Liver (tissue), 8 donors: ENCODE measurements at regions not wholly inside any gene's neighbourhood (a gene's known extent, or its start where the extent isn't known, plus 50 kb on each side); places are given as distances from the start of the nearest gene placed in this dataset.

Experiments used
- DNase-seq: peaks from one replicate; pipeline ENCODE4 v3.0.0-alpha.2; 2017; ENCODE audit warnings: low spot score
- H3K27ac ChIP-seq, 2 donors: one replicate each; pipeline ENCODE4 v1.7.0; 2013; ENCODE audit warnings: inconsistent platforms in 2 of 2, low read length in 2 of 2, control low read depth in 1 of 2, low read depth in 1 of 2, mild to moderate bottlenecking in 1 of 2
- H3K27me3 ChIP-seq, 4 donors: one replicate each; pipeline versions ENCODE4 v1.6.1 to v1.7.0; 2013; ENCODE audit warnings: low read length in 3 of 4, inconsistent platforms in 1 of 4, mild to moderate bottlenecking in 1 of 4, moderate library complexity in 1 of 4; ENCODE audit not compliant: control insufficient read depth in 4 of 4, insufficient read depth in 4 of 4
- H3K36me3 ChIP-seq, 4 donors: one replicate each; pipeline versions ENCODE4 v1.6.1 to v1.7.0; 2013; ENCODE audit warnings: low read length in 3 of 4, mild to moderate bottlenecking in 3 of 4, low read depth in 1 of 4, moderate library complexity in 1 of 4; ENCODE audit not compliant: control insufficient read depth in 4 of 4, insufficient read depth in 3 of 4
- H3K4me1 ChIP-seq, 4 donors: one replicate each; pipeline versions ENCODE4 v1.6.1 to v1.7.0; 2013; ENCODE audit warnings: low read length in 3 of 4, mild to moderate bottlenecking in 3 of 4, moderate library complexity in 1 of 4; ENCODE audit not compliant: control insufficient read depth in 4 of 4, insufficient read depth in 4 of 4
- H3K4me3 ChIP-seq, 3 donors: one replicate each; pipeline versions ENCODE4 v1.6.1 to v1.7.0; 2013; ENCODE audit warnings: low read length in 3 of 3, control low read depth in 1 of 3, low read depth in 1 of 3, mild to moderate bottlenecking in 1 of 3
- H3K9ac ChIP-seq, 2 donors: one replicate each; pipeline ENCODE4 v1.7.0; 2013; ENCODE audit warnings: low read length in 2 of 2, mild to moderate bottlenecking in 2 of 2, moderate library complexity in 2 of 2, control low read depth in 1 of 2, low read depth in 1 of 2
- H3K9me3 ChIP-seq, 4 donors: one replicate each; pipeline versions ENCODE4 v1.6.1 to v1.7.0; 2013; ENCODE audit warnings: low read length in 3 of 4; ENCODE audit not compliant: control insufficient read depth in 4 of 4
- ATF3 ChIP-seq: IDR thresholded peaks from 2 replicates; pipeline ENCODE4 v1.6.1; 2016; ENCODE audit warnings: antibody characterized with exemption
- CTCF ChIP-seq: fragments of 150-350 bp; IDR thresholded peaks from 2 replicates; pipeline ENCODE4 v1.5.1; 2017; ENCODE audit warnings: improper control_type of control experiment, low read depth, low read length; ENCODE audit not compliant: missing input control
- EGR1 ChIP-seq, 2 donors: IDR thresholded peaks; 2 replicates each; pipeline ENCODE4 v1.6.1; 2016 to 2018; ENCODE audit warnings: antibody characterized with exemption in 2 of 2, low read depth in 2 of 2
- FOXA1 ChIP-seq: IDR thresholded peaks from 2 replicates; pipeline ENCODE4 v1.6.1; 2016; ENCODE audit warnings: antibody characterized with exemption
- FOXA2 ChIP-seq: IDR thresholded peaks from 2 replicates; pipeline ENCODE4 v1.6.1; 2016; ENCODE audit warnings: antibody characterized with exemption
- GABPA ChIP-seq, 2 donors: IDR thresholded peaks in 1 of 2; conservative IDR thresholded peaks in 1 of 2; 2 replicates each; pipeline ENCODE4 v1.6.1; 2016; ENCODE audit warnings: antibody characterized with exemption in 2 of 2, mild to moderate bottlenecking in 1 of 2, moderate library complexity in 1 of 2
- HNF4A ChIP-seq, 2 donors: conservative IDR thresholded peaks; 2 replicates each; pipeline ENCODE4 v1.6.1; 2016; ENCODE audit warnings: antibody characterized with exemption in 2 of 2, mild to moderate bottlenecking in 2 of 2
- HNF4G ChIP-seq: IDR thresholded peaks from 2 replicates; pipeline ENCODE4 v1.6.1; 2016; ENCODE audit warnings: antibody characterized with exemption
- JUND ChIP-seq, 2 donors: IDR thresholded peaks; 2 replicates each; pipeline ENCODE4 v1.6.1; 2016; ENCODE audit warnings: antibody characterized with exemption in 2 of 2
- MAX ChIP-seq: IDR thresholded peaks from 2 replicates; pipeline ENCODE4 v1.6.1; 2016; ENCODE audit warnings: antibody characterized with exemption
- NR2F2 ChIP-seq: IDR thresholded peaks from 2 replicates; pipeline ENCODE4 v1.6.1; 2016; ENCODE audit warnings: antibody characterized with exemption
- RAD21 ChIP-seq, 2 donors: IDR thresholded peaks; 2 replicates each; pipeline ENCODE4 v1.6.1; 2016; ENCODE audit warnings: antibody characterized with exemption in 2 of 2, mild to moderate bottlenecking in 2 of 2
- REST ChIP-seq: IDR thresholded peaks from 2 replicates; pipeline ENCODE4 v1.6.1; 2016; ENCODE audit warnings: antibody characterized with exemption, mild to moderate bottlenecking
- RXRA ChIP-seq, 2 donors: IDR thresholded peaks; 2 replicates each; pipeline ENCODE4 v1.6.1; 2017 to 2018; ENCODE audit warnings: antibody characterized with exemption in 2 of 2, mild to moderate bottlenecking in 1 of 2
- SP1 ChIP-seq: IDR thresholded peaks from 2 replicates; pipeline ENCODE4 v1.6.1; 2018; ENCODE audit warnings: antibody characterized with exemption, mild to moderate bottlenecking
- TAF1 ChIP-seq: conservative IDR thresholded peaks from 2 replicates; pipeline ENCODE4 v1.6.1; 2016; ENCODE audit warnings: antibody characterized with exemption, mild to moderate bottlenecking
- YY1 ChIP-seq: IDR thresholded peaks from 2 replicates; pipeline ENCODE4 v1.6.1; 2016; ENCODE audit warnings: antibody characterized with exemption, mild to moderate bottlenecking
- ZBTB33 ChIP-seq: IDR thresholded peaks from 2 replicates; pipeline ENCODE4 v1.6.1; 2016; ENCODE audit warnings: antibody characterized with exemption
- WGBS: extraction: QIAGEN DNeasy Blood & Tissue Kit; methylation state at CpG from one replicate; pipeline ENCODE4 v1.1.7; 2013; 5-methylcytosine and 5-hydroxymethylcytosine counted together
- donor health status: healthy.
- donor health status: healthy.
- donor health status: healthy.
- donor health status: healthy.
- donor health status: healthy.

- no peak overlapping the region for H3K27ac ChIP-seq
- H3K4me1 ChIP-seq = no peaks in the 10 kb centered on the region
- TF ChIP-seq YY1 (no peak), RXRA (IDR thresholded peaks at IDR 0.05) (no peak), JUND (IDR thresholded peaks at IDR 0.05) (no peak), MAX (no peak), EGR1 (IDR thresholded peaks at IDR 0.05; ENCODE audit: low read depth in 2 of 2) (no peak), ATF3 (no peak), TAF1 (no peak), REST (no peak), NR2F2 (no peak), RAD21 (IDR thresholded peaks at IDR 0.05) (no peak), FOXA1 (no peak), CTCF (no peak), GABPA (IDR thresholded peaks at IDR 0.05 in 1 of 2, conservative IDR thresholded peaks at IDR 0.05 in 1 of 2) (no peak), FOXA2 (no peak), HNF4G (no peak), SP1 (no peak), HNF4A (conservative IDR thresholded peaks at IDR 0.05) (no peak), ZBTB33 (no peak)
- no peaks in the 10 kb centered on the region for H3K36me3 ChIP-seq
- no peak overlapping the region for H3K9ac ChIP-seq
- H3K27me3 ChIP-seq = no peaks in the 10 kb centered on the region
- no peak overlapping the region for H3K4me3 ChIP-seq
- no peaks in the 10 kb centered on the region for H3K9me3 ChIP-seq
- no peak for DNase-seq
- 50% methylated on average over 2 of the region's 2 CpGs for WGBS
These were observed 991.9 kb upstream of the CHAC2 start for GRCh38 chr2:52775674-52776073.

GRCh38 chr2:52765735-52766134 lies 1001.9 kb upstream of the CHAC2 start:
- no peak for DNase-seq
- WGBS = 85% methylated on average over 2 of the region's 2 CpGs
- no peak overlapping the region for H3K4me3 ChIP-seq
- H3K9me3 ChIP-seq = no peaks in the 10 kb centered on the region
- no peak overlapping the region for H3K9ac ChIP-seq
- H3K36me3 ChIP-seq = no peaks in the 10 kb centered on the region
- no peaks in the 10 kb centered on the region for H3K4me1 ChIP-seq
- no peaks in the 10 kb centered on the region for H3K27me3 ChIP-seq
- no peak overlapping the region for H3K27ac ChIP-seq
- no peak for TF ChIP-seq JUND (IDR thresholded peaks at IDR 0.05)
- no peak for TF ChIP-seq HNF4G
- no peak for TF ChIP-seq ZBTB33
- TF ChIP-seq ATF3 = no peak
- TF ChIP-seq EGR1 (IDR thresholded peaks at IDR 0.05; ENCODE audit: low read depth in 2 of 2) = no peak
- no peak for TF ChIP-seq YY1
- TF ChIP-seq MAX = no peak
- TF ChIP-seq FOXA2 = no peak
- TF ChIP-seq GABPA (IDR thresholded peaks at IDR 0.05 in 1 of 2, conservative IDR thresholded peaks at IDR 0.05 in 1 of 2) = no peak
- TF ChIP-seq NR2F2 = no peak
- TF ChIP-seq CTCF = no peak
- no peak for TF ChIP-seq TAF1
